DMS53 treated with DMSO at 0.1 percent for 48 hours (cell line): ENCODE measurements at regions not wholly inside any gene's neighbourhood (a gene's known extent, or its start where the extent isn't known, plus 50 kb on each side); places are given as distances from the start of the nearest gene placed in this dataset.

Source experiments
- DNase-seq: peaks from one replicate; lab custom pipeline; 2025; ENCODE audit not compliant: unreplicated experiment; lab: John Stamatoyannopoulos, UW

GRCh38 chr7:109261781-109262180, 692.1 kb downstream of the DNAJB9 start:
- no peak for DNase-seq

- DNase-seq = no peak
Observed at GRCh38 chr7:109266610-109267009, 696.9 kb downstream of the DNAJB9 start.

DNA sequence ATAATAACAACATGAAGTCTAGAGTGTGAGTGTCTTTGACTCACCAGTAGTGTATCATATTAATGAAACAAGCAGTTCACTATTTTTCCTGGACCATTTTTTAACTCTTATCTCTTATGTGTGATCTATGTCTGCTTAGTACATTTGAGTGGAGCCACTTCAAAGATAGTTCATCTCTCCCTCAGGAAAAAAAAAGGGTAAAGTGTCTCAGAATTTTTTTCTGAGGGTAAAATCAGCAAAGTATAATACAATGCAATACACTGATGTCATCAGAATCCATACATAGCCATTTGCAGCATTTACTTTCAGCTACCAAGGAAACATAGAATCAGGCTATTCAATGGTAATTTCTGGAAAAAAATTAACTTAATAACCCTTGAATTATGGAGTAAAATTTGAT, 706.7 kb downstream of the DNAJB9 start:
- DNase-seq = no peak

GRCh38 chr7:109282726-109283125, 713.1 kb downstream of the DNAJB9 start:
- DNase-seq = no peak

GRCh38 chr7:109284943-109285342, 715.3 kb downstream of the DNAJB9 start:
- no peak for DNase-seq

DNA sequence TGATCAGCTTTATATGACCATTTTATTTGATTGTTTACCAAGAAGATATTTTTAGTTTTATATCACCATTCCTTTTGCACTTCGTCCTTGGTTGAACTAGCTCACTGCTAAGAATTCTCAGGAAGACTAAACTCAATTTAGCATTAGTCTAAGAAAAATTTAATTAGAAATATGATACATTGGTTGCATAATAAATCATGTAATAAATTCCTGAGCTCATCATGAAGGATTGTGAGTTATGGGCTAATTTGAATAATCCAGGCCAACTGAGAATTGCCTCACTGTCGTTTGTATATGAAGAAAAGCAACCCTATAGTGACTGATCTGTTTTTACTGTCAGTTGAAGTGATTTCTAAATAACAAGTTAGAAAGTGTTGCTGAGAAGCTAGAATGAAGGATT, 725.5 kb downstream of the DNAJB9 start:
- DNase-seq = no peak

DNA sequence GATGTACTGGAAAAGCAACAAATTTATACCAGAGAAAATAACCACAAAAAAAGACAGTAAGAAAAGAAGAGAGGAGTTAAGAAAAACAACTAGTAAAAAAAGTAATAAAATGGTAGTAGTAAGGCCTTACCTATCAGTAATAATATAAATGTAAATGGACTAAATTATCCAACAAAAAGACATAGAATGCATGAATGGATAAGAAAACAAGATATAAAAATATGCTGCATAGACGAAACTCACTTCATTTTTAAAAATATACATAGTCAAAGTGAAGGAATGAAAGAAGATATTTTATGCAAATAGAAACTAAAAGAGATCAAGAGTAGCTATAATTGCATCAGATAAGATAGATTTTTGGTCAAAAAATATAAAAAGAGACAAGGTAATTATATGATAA, 739.1 kb downstream of the DNAJB9 start:
- no peak for DNase-seq

GRCh38 chr7:109309790-109310189, 740.1 kb downstream of the DNAJB9 start:
- DNase-seq = no peak

DNA sequence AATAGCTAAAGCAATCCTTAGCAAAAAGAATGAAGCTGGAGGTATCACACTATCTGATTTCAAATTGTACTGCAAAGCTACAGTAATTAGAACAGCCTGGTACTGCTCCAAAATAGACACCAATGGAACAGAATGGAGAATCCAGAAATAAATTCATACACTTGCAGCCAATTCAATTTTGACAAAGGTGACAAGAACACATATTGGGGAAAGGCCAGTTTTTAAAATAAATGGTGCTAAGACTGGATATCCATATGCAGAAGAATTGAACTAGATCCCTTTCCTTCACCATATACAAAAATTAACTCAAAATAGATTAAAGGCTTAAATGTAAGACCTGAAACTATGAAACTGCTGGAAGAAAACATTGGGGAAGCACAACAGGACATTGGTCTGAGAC, 748.5 kb downstream of the DNAJB9 start:
- no peak for DNase-seq

GRCh38 chr7:109322833-109323232, 753.2 kb downstream of the DNAJB9 start:
- DNase-seq = no peak

DNA sequence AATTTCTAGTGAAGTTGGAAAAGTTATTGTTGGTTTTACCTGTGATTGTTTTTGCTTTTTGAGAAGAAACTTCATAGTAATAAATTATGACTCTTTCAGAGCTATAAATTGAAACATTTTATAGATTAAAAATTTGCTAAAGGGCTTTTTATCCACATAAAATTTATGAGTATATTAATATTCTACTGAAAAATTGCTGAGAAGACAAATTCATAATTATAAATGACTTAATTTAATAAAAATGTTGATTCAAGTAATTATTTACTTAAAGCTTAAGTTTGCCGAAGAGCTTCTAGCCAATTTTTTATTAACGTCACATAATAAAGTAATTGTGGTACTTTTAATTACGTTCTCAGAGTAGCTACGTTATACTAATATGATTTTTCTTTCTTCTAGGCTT, 761.7 kb downstream of the DNAJB9 start:
- no peak for DNase-seq

GRCh38 chr7:109335951-109336350, 766.3 kb downstream of the DNAJB9 start:
- no peak for DNase-seq

DNA sequence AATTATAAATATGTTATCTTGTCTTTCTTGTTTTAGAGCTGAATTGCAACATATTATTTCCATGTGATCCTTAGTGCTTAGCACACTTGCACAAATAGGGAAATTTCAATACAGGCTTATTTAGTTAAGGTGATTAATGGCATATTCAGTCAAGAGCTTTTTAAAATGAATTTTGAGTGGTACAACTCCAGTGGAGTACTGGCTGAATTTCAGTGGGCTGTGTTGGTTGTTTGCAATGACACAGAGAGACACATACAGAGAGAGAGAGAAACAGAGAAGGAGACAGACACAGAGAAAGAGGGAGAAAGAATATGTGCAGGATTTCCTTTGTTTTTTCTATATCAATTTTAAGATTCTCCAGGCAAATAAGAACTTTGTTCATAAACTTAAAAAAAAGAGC, 766.9 kb downstream of the DNAJB9 start:
- no peak for DNase-seq

GRCh38 chr7:109343678-109344077, 774.0 kb downstream of the DNAJB9 start:
- DNase-seq = no peak

GRCh38 chr7:109351493-109351892, 781.8 kb downstream of the DNAJB9 start:
- no peak for DNase-seq

DNA sequence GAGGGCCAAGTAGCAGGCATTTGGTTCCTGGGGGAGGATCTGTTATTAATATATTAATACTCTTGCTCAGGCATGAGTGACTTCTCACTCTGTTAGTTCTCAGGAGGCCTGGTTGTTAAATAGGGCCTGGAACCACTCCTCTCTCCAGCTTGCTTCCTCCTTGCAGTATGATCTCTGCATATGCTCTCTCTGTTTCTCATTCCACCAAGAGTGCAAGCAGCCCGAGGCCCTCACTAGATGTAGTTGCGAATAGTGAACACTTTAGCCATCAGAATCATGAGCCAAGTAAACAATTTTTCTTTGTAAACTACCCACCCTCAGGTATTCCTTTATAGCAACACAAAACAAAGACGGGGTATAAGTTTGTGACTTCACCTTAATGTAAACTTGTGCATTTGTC, 784.3 kb downstream of the DNAJB9 start:
- no peak for DNase-seq

DNA sequence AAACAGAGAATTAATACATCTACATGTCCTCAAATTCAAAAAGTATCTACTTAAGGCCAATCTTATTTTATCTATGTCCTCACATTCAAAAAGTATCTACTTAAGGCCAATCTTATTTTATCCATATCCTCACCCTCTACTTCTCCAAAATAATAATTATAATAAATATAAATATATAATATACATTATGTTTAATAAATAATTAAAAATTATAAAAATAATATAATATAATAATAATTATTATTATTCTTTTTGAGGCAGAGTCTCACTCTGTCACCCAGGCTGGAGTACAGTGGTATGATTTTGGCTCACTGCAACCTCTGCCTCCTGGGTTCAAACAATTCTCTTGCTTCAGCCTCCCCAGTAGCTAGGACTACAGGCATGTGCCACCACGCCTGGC, 784.9 kb downstream of the DNAJB9 start:
- DNase-seq = no peak

GRCh38 chr7:109375823-109376222, 806.1 kb downstream of the DNAJB9 start:
- no peak for DNase-seq

GRCh38 chr7:109376576-109376975, 806.9 kb downstream of the DNAJB9 start:
- no peak for DNase-seq

DNA sequence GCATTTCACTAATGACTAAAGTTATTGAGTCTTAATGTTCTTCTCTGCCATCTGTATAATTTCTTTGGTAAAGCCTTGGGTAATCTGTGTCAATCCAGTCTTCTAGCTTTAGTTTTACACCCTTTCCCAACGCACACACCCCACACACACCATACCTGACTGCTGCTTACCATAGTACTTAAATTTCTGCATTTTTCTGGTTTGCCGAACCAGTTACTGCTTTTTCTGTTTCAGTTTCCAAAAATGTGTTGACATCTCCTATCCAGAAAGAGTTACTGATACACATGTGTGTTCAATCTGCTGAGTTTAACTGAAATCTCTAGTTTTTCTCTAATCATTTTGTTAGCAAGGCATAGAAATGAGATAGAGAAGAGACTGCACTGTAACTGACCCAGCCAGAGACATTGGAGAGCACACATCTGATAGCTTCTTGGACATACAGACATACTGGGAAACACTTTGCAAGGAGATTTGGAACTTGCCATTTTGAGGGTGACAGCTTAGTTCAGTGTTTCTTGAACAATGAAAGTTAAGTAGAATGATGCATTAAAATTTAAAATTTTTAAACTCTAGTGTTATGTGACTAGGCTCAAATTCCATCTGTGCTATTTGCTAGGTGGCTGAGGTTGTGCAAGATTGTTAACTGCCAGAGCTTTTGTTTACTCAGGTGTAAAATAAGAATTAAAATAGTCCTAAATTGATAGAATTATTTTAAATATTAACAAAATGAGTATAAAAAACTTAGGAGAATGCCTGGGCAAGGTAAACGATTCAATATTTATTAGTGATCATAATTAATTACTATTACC, 807.6 kb downstream of the DNAJB9 start:
- no peak for DNase-seq

DNA sequence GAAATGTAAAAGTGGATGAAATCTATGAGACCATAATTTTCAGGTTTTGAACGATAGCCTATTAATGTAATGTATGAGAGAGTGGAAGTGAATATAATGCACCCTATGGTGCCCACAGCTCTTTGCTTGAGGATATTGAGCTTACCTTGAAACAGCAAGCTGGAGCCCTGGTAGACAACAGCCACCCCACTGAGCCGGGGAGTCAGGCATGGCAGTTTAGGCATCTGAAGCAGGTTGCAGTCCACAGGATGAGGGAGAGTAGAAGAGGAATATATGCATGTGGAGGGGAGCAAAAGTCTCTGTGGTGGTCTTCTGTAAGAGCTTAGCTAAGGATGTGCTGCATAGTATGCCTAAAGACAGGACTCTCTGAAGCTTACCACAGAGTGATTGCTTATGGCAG, 817.3 kb downstream of the DNAJB9 start:
- no peak for DNase-seq

DNA sequence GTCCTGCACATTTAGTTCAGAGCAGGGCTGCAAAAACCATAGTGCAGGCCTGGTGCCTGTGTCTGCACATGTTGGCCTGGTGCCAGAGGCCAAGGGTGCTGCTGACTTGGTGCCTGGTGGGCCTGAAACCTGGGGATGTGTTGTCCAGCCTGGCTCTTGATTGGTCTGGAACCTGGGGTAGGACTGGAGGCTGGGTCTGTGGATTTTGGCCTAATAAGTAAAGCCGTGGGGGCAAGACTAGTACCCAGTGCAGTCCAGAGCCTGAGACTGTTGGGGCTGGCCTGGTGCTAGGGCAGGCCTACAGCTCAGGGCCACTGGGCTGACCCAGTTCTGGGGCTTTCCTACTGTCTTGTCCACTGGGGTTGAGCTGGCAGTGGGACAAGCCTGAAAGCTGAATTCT, 817.9 kb downstream of the DNAJB9 start:
- no peak for DNase-seq

DNA sequence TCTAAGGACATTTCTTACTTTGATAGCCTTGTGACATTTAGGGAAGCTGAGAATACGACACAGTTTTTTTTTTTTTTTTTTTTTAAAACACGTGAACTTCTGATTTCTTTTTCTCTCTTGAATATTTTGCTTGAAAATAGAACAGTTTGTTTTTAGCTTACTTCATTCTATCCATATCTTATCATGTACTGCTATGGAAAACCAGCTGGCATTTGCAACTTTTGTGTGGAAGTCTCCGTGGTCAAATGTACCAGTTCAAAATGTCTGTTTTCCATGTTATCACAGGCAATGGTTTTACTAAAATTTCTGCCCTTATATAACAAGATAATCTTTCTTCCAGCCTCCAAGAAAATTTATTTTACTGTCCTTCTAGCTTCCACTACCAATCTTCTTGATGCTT, 821.6 kb downstream of the DNAJB9 start:
- DNase-seq = no peak
